ENCODE measurements at regions not wholly inside any gene's neighbourhood (a gene's known extent, or its start where the extent isn't known, plus 50 kb on each side); places are given as distances from the start of the nearest gene placed in this dataset.

- Mint-ChIP-seq H3K9me3 (no peaks in the 10 kb centered on the region), H3K27ac (ENCODE audit: unreplicated experiment) (no peak overlapping the region)
Measured at GRCh38 chr10:129169115-129169514, 297.9 kb upstream of the MGMT start.

GRCh38 chr10:129170812-129171211 is 296.2 kb upstream of the MGMT start:
- no peak for TF ChIP-seq CTCF (conservative IDR thresholded peaks at IDR 0.05)
- H3K4me1 Mint-ChIP-seq: peaks cover 7% of the 10 kb centered on the region
- no peak overlapping the region for H3K4me3 Mint-ChIP-seq
- H3K9me3 Mint-ChIP-seq: no peaks in the 10 kb centered on the region
- DNase-seq (ENCODE audit: low read depth, low spot score): no peak
- no peaks in the 10 kb centered on the region for H3K36me3 Mint-ChIP-seq (ENCODE audit: low read depth)
- H3K27ac Mint-ChIP-seq (ENCODE audit: unreplicated experiment): no peak overlapping the region
- H3K27me3 Mint-ChIP-seq (ENCODE audit: low read depth): no peaks in the 10 kb centered on the region

More at GRCh38 chr10:129169115-129169514, 297.9 kb upstream of the MGMT start:
- no peaks in the 10 kb centered on the region for H3K36me3 Mint-ChIP-seq (ENCODE audit: low read depth)
- no peak for TF ChIP-seq CTCF (conservative IDR thresholded peaks at IDR 0.05)
- DNase-seq (ENCODE audit: low read depth, low spot score): no peak
- peaks cover 7% of the 10 kb centered on the region for H3K4me1 Mint-ChIP-seq
- H3K27me3 Mint-ChIP-seq (ENCODE audit: low read depth): no peaks in the 10 kb centered on the region
- H3K4me3 Mint-ChIP-seq: no peak overlapping the region

- Mint-ChIP-seq H3K9me3 (no peaks in the 10 kb centered on the region), H3K4me1 (peaks cover 7% of the 10 kb centered on the region), H3K36me3 (ENCODE audit: low read depth) (no peaks in the 10 kb centered on the region), H3K27ac (ENCODE audit: unreplicated experiment) (no peak overlapping the region), H3K27me3 (ENCODE audit: low read depth) (peaks cover 5% of the 10 kb centered on the region), H3K4me3 (no peak overlapping the region)
- no peak for TF ChIP-seq CTCF (conservative IDR thresholded peaks at IDR 0.05)
- no peak for DNase-seq (ENCODE audit: low read depth, low spot score)
Measured at GRCh38 chr10:129171812-129172211, 295.2 kb upstream of the MGMT start.

GRCh38 chr10:129174232-129175014 is 292.6 kb upstream of the MGMT start:
- H3K4me3 Mint-ChIP-seq: no peak overlapping the region
- no peaks in the 10 kb centered on the region for H3K9me3 Mint-ChIP-seq
- no peaks in the 10 kb centered on the region for H3K4me1 Mint-ChIP-seq
- peak overlapping the region; percentile 36 for H3K27ac Mint-ChIP-seq (ENCODE audit: unreplicated experiment)
- H3K36me3 Mint-ChIP-seq (ENCODE audit: low read depth): no peaks in the 10 kb centered on the region
- no peak for DNase-seq (ENCODE audit: low read depth, low spot score)
- no peak for TF ChIP-seq CTCF (conservative IDR thresholded peaks at IDR 0.05)
- H3K27me3 Mint-ChIP-seq (ENCODE audit: low read depth): peaks cover 14% of the 10 kb centered on the region

- no peak for DNase-seq (ENCODE audit: low read depth, low spot score)
- Mint-ChIP-seq H3K4me3 (no peak overlapping the region), H3K27ac (ENCODE audit: unreplicated experiment) (no peak overlapping the region), H3K36me3 (ENCODE audit: low read depth) (no peaks in the 10 kb centered on the region), H3K27me3 (ENCODE audit: low read depth) (peaks cover 21% of the 10 kb centered on the region), H3K4me1 (no peaks in the 10 kb centered on the region), H3K9me3 (no peaks in the 10 kb centered on the region)
- no peak for TF ChIP-seq CTCF (conservative IDR thresholded peaks at IDR 0.05)
Measured at GRCh38 chr10:129179245-129179971, 287.6 kb upstream of the MGMT start.

Measured in neural crest cell (in vitro differentiated cells).